ENCODE measurements at regions not wholly inside any gene's neighbourhood (a gene's known extent, or its start where the extent isn't known, plus 50 kb on each side); places are given as distances from the start of the nearest gene placed in this dataset.
"Not testable (repeated sequence)": the region's sequence is repeated elsewhere in the genome, so short reads cannot be mapped to it uniquely, and the experiment has no call there.

GRCh38 chr12:124652661-124653060 lies 85.2 kb upstream of the NCOR2 start:
- DNase-seq (ENCODE audit: low spot score) = no peak

GRCh38 chr12:124651516-124652273 lies 84.3 kb upstream of the NCOR2 start:
- no peak for DNase-seq (ENCODE audit: low spot score)

- DNase-seq (ENCODE audit: low spot score) = no peak
Observed at GRCh38 chr12:124650912-124651311, 83.5 kb upstream of the NCOR2 start.

- DNase-seq (ENCODE audit: low spot score) = no peak
Observed at GRCh38 chr12:124648710-124649384, 81.4 kb upstream of the NCOR2 start.

- no peak for DNase-seq (ENCODE audit: low spot score)
Observed at GRCh38 chr12:124647316-124647715, 79.9 kb upstream of the NCOR2 start.

- no peak for DNase-seq (ENCODE audit: low spot score)
Observed at GRCh38 chr12:124646385-124647230, 79.2 kb upstream of the NCOR2 start.

- no peak for DNase-seq (ENCODE audit: low spot score)
Observed at GRCh38 chr12:124645530-124646244, 78.3 kb upstream of the NCOR2 start.

- not testable (repeated sequence) for DNase-seq (ENCODE audit: low spot score)
Observed at GRCh38 chr12:124643768-124644167, 76.4 kb upstream of the NCOR2 start.

- no peak for DNase-seq (ENCODE audit: low spot score)
Observed at GRCh38 chr12:124642105-124642504, 74.7 kb upstream of the NCOR2 start.

GRCh38 chr12:124641591-124641990 lies 74.2 kb upstream of the NCOR2 start:
- DNase-seq (ENCODE audit: low spot score) = no peak

- no peak for DNase-seq (ENCODE audit: low spot score)
Observed at GRCh38 chr12:124640056-124640455, 72.6 kb upstream of the NCOR2 start.

GRCh38 chr12:124639122-124639806 lies 71.9 kb upstream of the NCOR2 start:
- DNase-seq (ENCODE audit: low spot score) = no peak

- no peak for DNase-seq (ENCODE audit: low spot score)
Observed at GRCh38 chr12:124637581-124637981, 70.2 kb upstream of the NCOR2 start.

- DNase-seq (ENCODE audit: low spot score) = no peak
Observed at GRCh38 chr12:124637163-124637562, 69.8 kb upstream of the NCOR2 start.

GRCh38 chr12:124636138-124636978 lies 68.9 kb upstream of the NCOR2 start:
- no peak for DNase-seq (ENCODE audit: low spot score)

GRCh38 chr12:124635316-124635715 lies 67.9 kb upstream of the NCOR2 start:
- no peak for DNase-seq (ENCODE audit: low spot score)

GRCh38 chr12:124633365-124634362 lies 66.3 kb upstream of the NCOR2 start:
- no peak for DNase-seq (ENCODE audit: low spot score)

- no peak for DNase-seq (ENCODE audit: low spot score)
Observed at GRCh38 chr12:124632519-124632984, 65.1 kb upstream of the NCOR2 start.

GRCh38 chr12:124631681-124632256 lies 64.4 kb upstream of the NCOR2 start:
- DNase-seq (ENCODE audit: low spot score) = no peak
